ENCODE measurements at regions not wholly inside any gene's neighbourhood (a gene's known extent, or its start where the extent isn't known, plus 50 kb on each side); places are given as distances from the start of the nearest gene placed in this dataset.

- Histone ChIP-seq H4K20me1 (ENCODE audit: insufficient read depth) (no peaks in the 10 kb centered on the region), H3K27me3 (ENCODE audit: insufficient read depth, low read length) (no peaks in the 10 kb centered on the region), H3K4me1 (ENCODE audit: control insufficient read depth in 1 of 2, insufficient read depth in 2 of 2, low read length in 2 of 2) (no peaks in the 10 kb centered on the region), H3K79me2 (ENCODE audit: insufficient read depth, low read length) (no peaks in the 10 kb centered on the region), H3K4me3 (replicated peaks in 1 of 2; ENCODE audit: low read depth in 1 of 2, low read length in 2 of 2) (no peak overlapping the region), H3K27ac (ENCODE audit: low read depth, low read length) (no peak overlapping the region), H2AFZ (ENCODE audit: low read depth, low read length, poor library complexity, severe bottlenecking) (no peak overlapping the region), H3K9me3 (ENCODE audit: control insufficient read depth in 1 of 2, insufficient read depth in 1 of 2, low read depth in 1 of 2, low read length in 2 of 2) (no peaks in the 10 kb centered on the region), H3K9ac (ENCODE audit: low read length) (no peak overlapping the region), H3K36me3 (ENCODE audit: control insufficient read depth in 1 of 2, insufficient read depth in 2 of 2, low read length in 2 of 2) (no peaks in the 10 kb centered on the region), H3K9me2 (ENCODE audit: insufficient read depth) (no peaks in the 10 kb centered on the region), H3K4me2 (ENCODE audit: low read length) (no peak overlapping the region)
- BruUV-seq (replicated peaks), result no TSS peak
- ChIA-PET CTCF (no interaction called here), POLR2A (no interaction called here), RAD21 (ENCODE audit: low non-redundant PET in 1 of 2, low total read pairs in 2 of 2, uncharacterized antibody in 2 of 2, unreplicated experiment in 2 of 2) (no interaction called here)
- no peak for TF ChIP-seq ZFX (IDR thresholded peaks at IDR 0.05)
- no peak for TF ChIP-seq ZBTB33 (IDR thresholded peaks at IDR 0.05; ENCODE audit: extremely low read depth, insufficient replicate concordance, low read length)
- TF ChIP-seq EZH2phosphoT487 (IDR thresholded peaks at IDR 0.05; ENCODE audit: borderline replicate concordance), result no peak
- no peak for TF ChIP-seq ATF3 (IDR thresholded peaks at IDR 0.05)
- TF ChIP-seq SIN3A (IDR thresholded peaks at IDR 0.05; ENCODE audit: low read depth), result no peak
- TF ChIP-seq CEBPB (IDR thresholded peaks at IDR 0.05; ENCODE audit: low read depth), result no peak
- no peak for TF ChIP-seq YY1 (IDR thresholded peaks at IDR 0.05; ENCODE audit: extremely low read depth, insufficient replicate concordance, low read depth, low read length)
- no peak for TF ChIP-seq EZH2 (IDR thresholded peaks at IDR 0.05)
- no peak for ATAC-seq
- no peak for DNase-seq (ENCODE audit: low read depth, low spot score)
- intact Hi-C loops (cut with micrococcal nuclease), result no loop called here
Observed at GRCh38 chrX:98071331-98071730, 1187.6 kb downstream of the RPA4 start.

GRCh38 chrX:98077440-98077839 is 1193.7 kb downstream of the RPA4 start:
- Histone ChIP-seq H3K79me2 (ENCODE audit: insufficient read depth, low read length) (no peaks in the 10 kb centered on the region), H3K4me1 (ENCODE audit: control insufficient read depth in 1 of 2, insufficient read depth in 2 of 2, low read length in 2 of 2) (no peaks in the 10 kb centered on the region), H3K4me2 (ENCODE audit: low read length) (no peak overlapping the region), H3K9me3 (ENCODE audit: control insufficient read depth in 1 of 2, insufficient read depth in 1 of 2, low read depth in 1 of 2, low read length in 2 of 2) (no peaks in the 10 kb centered on the region), H3K27ac (ENCODE audit: low read depth, low read length) (no peak overlapping the region), H3K9me2 (ENCODE audit: insufficient read depth) (no peaks in the 10 kb centered on the region), H3K9ac (ENCODE audit: low read length) (no peak overlapping the region), H3K36me3 (ENCODE audit: control insufficient read depth in 1 of 2, insufficient read depth in 2 of 2, low read length in 2 of 2) (no peaks in the 10 kb centered on the region), H3K4me3 (replicated peaks in 1 of 2; ENCODE audit: low read depth in 1 of 2, low read length in 2 of 2) (no peak overlapping the region), H3K27me3 (ENCODE audit: insufficient read depth, low read length) (no peaks in the 10 kb centered on the region), H2AFZ (ENCODE audit: low read depth, low read length, poor library complexity, severe bottlenecking) (no peak overlapping the region), H4K20me1 (ENCODE audit: insufficient read depth) (no peaks in the 10 kb centered on the region)
- ATAC-seq, result no peak
- POLR2A ChIA-PET, result no interaction called here
- CTCF ChIA-PET, result no interaction called here
- no TSS peak for BruUV-seq (replicated peaks)
- RAD21 ChIA-PET (ENCODE audit: low non-redundant PET in 1 of 2, low total read pairs in 2 of 2, uncharacterized antibody in 2 of 2, unreplicated experiment in 2 of 2), result no interaction called here
- intact Hi-C loops (cut with micrococcal nuclease), result no loop called here
- DNase-seq (ENCODE audit: low read depth, low spot score), result no peak
- TF ChIP-seq ZBTB33 (IDR thresholded peaks at IDR 0.05; ENCODE audit: extremely low read depth, insufficient replicate concordance, low read length) (no peak), TCF7L2 (IDR thresholded peaks at IDR 0.05; ENCODE audit: borderline replicate concordance, extremely low read depth, insufficient read depth, insufficient read length) (no peak), SIN3A (IDR thresholded peaks at IDR 0.05; ENCODE audit: low read depth) (no peak), ATF3 (IDR thresholded peaks at IDR 0.05) (no peak), SRF (IDR thresholded peaks at IDR 0.05; ENCODE audit: low read depth) (no peak), REST (IDR thresholded peaks at IDR 0.05; ENCODE audit: low read depth) (no peak), FOSL1 (IDR thresholded peaks at IDR 0.05; ENCODE audit: low read depth) (no peak)

Measured in HCT116 (cell line).